H1 (cell line): ENCODE measurements at regions not wholly inside any gene's neighbourhood (a gene's known extent, or its start where the extent isn't known, plus 50 kb on each side); places are given as distances from the start of the nearest gene placed in this dataset.
A peak's percentile ranks its signal among the peaks of the same experiment; 100 is the strongest.

Experiments
- CTCF ChIA-PET: fragments of 300-600 bp; sonication (Branson Sonifier 250); formaldehyde crosslinking; loops from one replicate; lab custom pipeline; 2021; ENCODE audit not compliant: partially characterized antibody; lab: Charles Lee
- POLR2A ChIA-PET: fragments of 300-600 bp; sonication (Branson Sonifier 250); formaldehyde crosslinking; loops from one replicate; lab custom pipeline; 2021; ENCODE audit warnings: inconsistent platforms; ENCODE audit not compliant: partially characterized antibody; lab: Charles Lee
- DNase-seq, 2 experiments: peaks; one replicate each; pipeline versions ENCODE4 v3.0.0 to v3.0.0-alpha.2; 2010 to 2022; ENCODE audit warnings: low spot score in 2 of 2, low read depth in 1 of 2, mixed read lengths in 1 of 2
- FAIRE-seq: peaks from 2 replicates; lab custom pipeline; 2011; peaks lifted over from hg19 to GRCh38; lab: Jason Lieb, UNC
- H2AFZ ChIP-seq: 2 replicates; pipeline ENCODE4 v1.8.1; 2012; ENCODE audit warnings: low read length, inconsistent platforms
- H2AK5ac ChIP-seq: 2 replicates; pipeline ENCODE4 v1.6.1; 2013; ENCODE audit warnings: low read depth, low read length
- H2BK120ac ChIP-seq: replicated peaks from 2 replicates; pipeline ENCODE3; 2013; ENCODE audit warnings: low read depth, low read length, inconsistent platforms
- H2BK12ac ChIP-seq: 2 replicates; pipeline ENCODE4 v1.6.1; 2013; ENCODE audit warnings: low read depth, low read length
- H2BK15ac ChIP-seq: 2 replicates; pipeline ENCODE4 v1.6.1; 2013; ENCODE audit warnings: low read length
- H2BK20ac ChIP-seq: 2 replicates; pipeline ENCODE4 v1.6.1; 2013; ENCODE audit warnings: low read length
- H2BK5ac ChIP-seq: 2 replicates; pipeline ENCODE4 v1.6.1; 2013; ENCODE audit warnings: low read depth, low read length
- H3K14ac ChIP-seq: 2 replicates; pipeline ENCODE4 v1.6.1; 2013; ENCODE audit warnings: inconsistent platforms; ENCODE audit not compliant: insufficient read length
- H3K18ac ChIP-seq: 2 replicates; pipeline ENCODE4 v1.6.1; 2013; ENCODE audit warnings: low read length; ENCODE audit errors: extremely low read depth
- H3K23ac ChIP-seq: 2 replicates; pipeline ENCODE4 v1.6.1; 2013; ENCODE audit warnings: inconsistent platforms; ENCODE audit not compliant: insufficient read length
- H3K23me2 ChIP-seq: 2 replicates; pipeline ENCODE4 v1.6.1; 2013; ENCODE audit warnings: low read depth, low read length
- H3K27ac ChIP-seq: 2 replicates; pipeline ENCODE4 v1.6.1; 2011; ENCODE audit warnings: low read depth, low read length, inconsistent platforms
- H3K27me3 ChIP-seq, 4 experiments: replicated peaks in 1 of 4; 1 replicate in 1 of 4; 2 replicates in 3 of 4; pipeline versions ENCODE4 v1.6.1 to v1.8.1; 2011 to 2013; ENCODE audit warnings: low read length in 3 of 4, mild to moderate bottlenecking in 3 of 4, inconsistent platforms in 2 of 4, mixed read lengths in 2 of 4, moderate library complexity in 1 of 4; ENCODE audit not compliant: control insufficient read depth in 3 of 4, insufficient read depth in 3 of 4; ENCODE audit errors: extremely low read depth in 1 of 4
- H3K36me3 ChIP-seq, 4 experiments: 2 replicates each; pipeline versions ENCODE4 v1.6.1 to v1.8.1; 2011 to 2013; ENCODE audit warnings: mild to moderate bottlenecking in 4 of 4, low read length in 3 of 4, moderate library complexity in 2 of 4, control low read depth in 1 of 4, inconsistent platforms in 1 of 4; ENCODE audit not compliant: insufficient read depth in 4 of 4, control insufficient read depth in 2 of 4
- H3K4ac ChIP-seq: replicated peaks from 2 replicates; pipeline ENCODE3; 2013; ENCODE audit warnings: low read length, low read depth, mixed read lengths, inconsistent platforms; ENCODE audit not compliant: insufficient read length
- H3K4me1 ChIP-seq, 4 experiments: replicated peaks in 1 of 4; 1 replicate in 1 of 4; 2 replicates in 3 of 4; pipeline versions ENCODE4 v1.6.1 to v1.8.1; 2011 to 2013; ENCODE audit warnings: low read length in 3 of 4, inconsistent platforms in 2 of 4, mixed read lengths in 1 of 4; ENCODE audit not compliant: insufficient read depth in 4 of 4, control insufficient read depth in 3 of 4
- H3K4me2 ChIP-seq, 2 experiments: 2 replicates each; pipeline versions ENCODE4 v1.6.1 to v1.8.1; 2011 to 2013; ENCODE audit warnings: low read depth in 2 of 2, low read length in 2 of 2, control low read depth in 1 of 2, inconsistent platforms in 1 of 2, mild to moderate bottlenecking in 1 of 2; ENCODE audit not compliant: insufficient read depth in 1 of 2
- H3K4me3 ChIP-seq, 4 experiments: fragments of 200-600, 300-600 bp in 1 of 4; sonication (generic), shearing (Covaris generic), sonication (Bioruptor Twin) in 1 of 4; 2 replicates each; pipeline versions ENCODE4 v1.5.1 to v1.8.1; 2011 to 2016; ENCODE audit warnings: low read length in 4 of 4, low read depth in 3 of 4, control low read depth in 2 of 4, inconsistent platforms in 2 of 4, mild to moderate bottlenecking in 2 of 4, mixed read lengths in 1 of 4, moderate library complexity in 1 of 4; ENCODE audit not compliant: insufficient read depth in 2 of 4; ENCODE audit errors: extremely low read depth in 1 of 4
- H3K56ac ChIP-seq: replicated peaks from 2 replicates; pipeline ENCODE3; 2013; ENCODE audit warnings: low read depth, mild to moderate bottlenecking, mixed read lengths, low read length, inconsistent platforms; ENCODE audit not compliant: insufficient read length
- H3K79me1 ChIP-seq: 2 replicates; pipeline ENCODE4 v1.6.1; 2013; ENCODE audit warnings: low read depth, low read length, control low read depth
- H3K79me2 ChIP-seq, 2 experiments: 2 replicates each; pipeline versions ENCODE4 v1.6.1 to v1.8.1; 2012 to 2013; ENCODE audit warnings: low read length in 2 of 2, mild to moderate bottlenecking in 2 of 2, inconsistent platforms in 1 of 2; ENCODE audit not compliant: insufficient read depth in 2 of 2, control insufficient read depth in 1 of 2
- H3K9ac ChIP-seq, 4 experiments: replicated peaks in 1 of 4; 1 replicate in 1 of 4; 2 replicates in 3 of 4; pipeline versions ENCODE4 v1.6.1 to v1.8.1; 2011 to 2013; ENCODE audit warnings: low read depth in 3 of 4, low read length in 3 of 4, control low read depth in 2 of 4, mild to moderate bottlenecking in 2 of 4, moderate library complexity in 2 of 4, inconsistent platforms in 1 of 4; ENCODE audit errors: extremely low read depth in 1 of 4
- H3K9me3 ChIP-seq, 2 experiments: 2 replicates each; pipeline versions ENCODE4 v1.6.1 to v1.8.1; 2012 to 2013; ENCODE audit warnings: mild to moderate bottlenecking in 2 of 2, moderate library complexity in 2 of 2, control low read depth in 1 of 2, inconsistent platforms in 1 of 2, low read depth in 1 of 2, low read length in 1 of 2, mixed read lengths in 1 of 2; ENCODE audit not compliant: insufficient read depth in 2 of 2
- H4K20me1 ChIP-seq, 2 experiments: replicated peaks in 1 of 2; 2 replicates each; pipeline versions ENCODE3 to v1.8.1; 2011 to 2013; ENCODE audit warnings: inconsistent platforms in 2 of 2, low read length in 2 of 2, mild to moderate bottlenecking in 1 of 2; ENCODE audit not compliant: insufficient read depth in 2 of 2, control insufficient read depth in 1 of 2
- H4K5ac ChIP-seq: 2 replicates; pipeline ENCODE4 v1.6.1; 2013; ENCODE audit warnings: low read length, low read depth, mixed read lengths, inconsistent platforms; ENCODE audit not compliant: insufficient read length
- H4K8ac ChIP-seq: 2 replicates; pipeline ENCODE4 v1.8.0; 2013; ENCODE audit warnings: mild to moderate bottlenecking, moderate library complexity, low read length, inconsistent platforms; ENCODE audit not compliant: insufficient read depth; ENCODE audit errors: extremely low read depth
- H4K91ac ChIP-seq: replicated peaks from 2 replicates; pipeline ENCODE3; 2013; ENCODE audit warnings: low read length, mixed read lengths, inconsistent platforms; ENCODE audit not compliant: insufficient read length
- CTBP2 ChIP-seq: IDR thresholded peaks from 2 replicates; pipeline ENCODE4 v1.7.0; 2011; ENCODE audit warnings: borderline replicate concordance, mild to moderate bottlenecking, moderate library complexity, mixed read lengths, low read length; ENCODE audit not compliant: insufficient read depth, insufficient read length
- CTCF ChIP-seq, 3 experiments: IDR thresholded peaks; 1 replicate in 2 of 3; 2 replicates in 1 of 3; pipeline versions ENCODE4 v1.5.1 to v1.6.1; 2011; ENCODE audit warnings: low read length in 3 of 3, mild to moderate bottlenecking in 3 of 3, inconsistent platforms in 2 of 3, low read depth in 1 of 3, moderate library complexity in 1 of 3; ENCODE audit not compliant: insufficient read depth in 1 of 3; ENCODE audit errors: control extremely low read depth in 1 of 3
- RAD21 ChIP-seq, 2 experiments: IDR thresholded peaks in 1 of 2; conservative IDR thresholded peaks in 1 of 2; 2 replicates each; pipeline ENCODE4 v1.6.1; 2011; ENCODE audit warnings: low read depth in 2 of 2, low read length in 2 of 2, improper control_type of control experiment in 1 of 2, inconsistent platforms in 1 of 2, mild to moderate bottlenecking in 1 of 2, moderate library complexity in 1 of 2
- RNF2 ChIP-seq: fragments of 200-900, 300-1000 bp; sonication (generic); IDR thresholded peaks from 2 replicates; pipeline ENCODE4 v1.7.1; 2016; ENCODE audit warnings: borderline replicate concordance, low read depth, mild to moderate bottlenecking, antibody characterized with exemption, low read length; ENCODE audit not compliant: poor library complexity, severe bottlenecking; ENCODE audit errors: missing control alignments
- TCF12 ChIP-seq: IDR thresholded peaks from 2 replicates; pipeline ENCODE4 v1.6.1; 2011; ENCODE audit warnings: low read depth, mild to moderate bottlenecking, low read length
- WGBS, 2 experiments: shearing (Covaris generic) in 1 of 2; methylation state at CpG; one replicate each; pipeline versions ENCODE4 v1.1.6 to v1.1.7; 2013 to 2015; ENCODE audit warnings: low lambda C conversion rate in 2 of 2, mixed read lengths in 2 of 2, inconsistent platforms in 1 of 2, low coverage in 1 of 2, missing lambda C conversion rate in 1 of 2; ENCODE audit not compliant: insufficient replicate concordance in 2 of 2, insufficient coverage in 1 of 2, insufficient read length in 1 of 2; ENCODE audit errors: extremely low coverage in 1 of 2, missing lambda C conversion rate in 1 of 2; 5-methylcytosine and 5-hydroxymethylcytosine counted together

GRCh38 chr10:58963101-58963534 lies 213.3 kb upstream of the PHYHIPL start:
- TF ChIP-seq CTCF (IDR thresholded peaks at IDR 0.05; ENCODE audit: control extremely low read depth in 1 of 3, insufficient read depth in 1 of 3, low read depth in 1 of 3, low read length in 3 of 3) (peak in 2 of 3 experiments; percentile 60 to 75; a peak in 3 of 4 replicates), RNF2 (no peak), TCF12 (peak; percentile 86), CTBP2 (no peak), RAD21 (IDR thresholded peaks at IDR 0.05 in 1 of 2, conservative IDR thresholded peaks at IDR 0.05 in 1 of 2; ENCODE audit: low read depth in 2 of 2, low read length in 2 of 2) (peak; percentile 48 to 65)
- H3K14ac ChIP-seq = no peak overlapping the region
- no peaks in the 10 kb centered on the region for H3K79me1 ChIP-seq
- H3K23me2 ChIP-seq = peaks cover 3% of the 10 kb centered on the region; the same call in 1 of the 2 replicates
- H2BK20ac ChIP-seq = no peak overlapping the region
- no peak overlapping the region for H3K18ac ChIP-seq
- FAIRE-seq = no peak
- H4K8ac ChIP-seq = no peak overlapping the region
- H3K4me2 ChIP-seq = peak overlapping the region in 1 of 2 experiments; percentile 31; a peak in 1 of 4 replicates
- H2BK15ac ChIP-seq = no peak overlapping the region
- H3K79me2 ChIP-seq = no peaks in the 10 kb centered on the region
- no peak overlapping the region for H2BK5ac ChIP-seq
- ChIA-PET CTCF (interaction anchor here (1.1 to 2.6 kb wide), 5 partner anchors 11 to 274 kb away, joined by 3 to 16 read pairs (median 4); no protein-coding TSS in a partner anchor), POLR2A (interaction anchor here (1.0 to 1.2 kb wide), 2 partner anchors 13 to 19 kb away, joined by 3 read pairs; no protein-coding TSS in a partner anchor)
- DNase-seq = peak in 1 of 2 experiments; percentile 68
- no peak overlapping the region for H3K4ac ChIP-seq
- WGBS, 2 experiments = 32% methylated on average over 3 of the region's 3 CpGs; no CpG with 5 or more reads in 1 of the 2 experiments
- no peak overlapping the region for H2AFZ ChIP-seq
- no peak overlapping the region for H2AK5ac ChIP-seq
- peaks cover 4 to 20% (median 13%) of the 10 kb centered on the region in 4 experiments; a peak in 6 of 7 replicates for H3K4me1 ChIP-seq
- no peak overlapping the region for H2BK120ac ChIP-seq
- H3K36me3 ChIP-seq = no peaks in the 10 kb centered on the region
- no peaks in the 10 kb centered on the region for H3K9me3 ChIP-seq
- H3K27ac ChIP-seq = no peak overlapping the region
- no peak overlapping the region for H3K23ac ChIP-seq
- no peak overlapping the region for H2BK12ac ChIP-seq
- no peaks in the 10 kb centered on the region for H4K20me1 ChIP-seq
- peaks cover 11 to 51% (median 31%) of the 10 kb centered on the region in 4 experiments for H3K27me3 ChIP-seq
- H3K56ac ChIP-seq = no peak overlapping the region
- no peak overlapping the region for H3K9ac ChIP-seq
- H3K4me3 ChIP-seq = no peak overlapping the region
- H4K5ac ChIP-seq = no peak overlapping the region
- no peak overlapping the region for H4K91ac ChIP-seq
